HCT116 (cell line): ENCODE measurements at regions not wholly inside any gene's neighbourhood (a gene's known extent, or its start where the extent isn't known, plus 50 kb on each side); places are given as distances from the start of the nearest gene placed in this dataset.

Experiments used
- ATAC-seq: fragments of 200-7000 bp; cut with Tn5 transposase; 2 replicates; pipeline ENCODE4 v1.9.1; 2020; ENCODE audit warnings: mild to moderate bottlenecking, moderate library complexity
- BruUV-seq: library from RNA; stranded (reverse); fragments of 400-500 nt; replicated peaks from 2 replicates; lab custom pipeline; 2021; lab: Mats Ljungman, UMichigan
- CTCF ChIA-PET: fragments of 300-600 bp; sonication (Branson Sonifier 250); formaldehyde crosslinking; loops from one replicate; lab custom pipeline; 2021; ENCODE audit warnings: antibody characterized with exemption; lab: Charles Lee
- POLR2A ChIA-PET: fragments of 300-600, 350-600 bp; sonication (Branson Sonifier 250); formaldehyde crosslinking; loops from one replicate; lab custom pipeline; 2021; ENCODE audit warnings: antibody characterized with exemption; lab: Charles Lee
- RAD21 ChIA-PET, 2 experiments: fragments of 300-600 bp; sonication (Branson Sonifier 250); formaldehyde crosslinking; loops; one replicate each; lab custom pipeline; 2023; ENCODE audit warnings: low total read pairs in 2 of 2; ENCODE audit not compliant: uncharacterized antibody in 2 of 2, unreplicated experiment in 2 of 2, low non-redundant PET in 1 of 2; lab: Charles Lee
- DNase-seq: peaks from one replicate; pipeline ENCODE4 v3.0.0-alpha.2; 2010; ENCODE audit warnings: low read depth, low spot score
- H2AFZ ChIP-seq: fragments of 200-600 bp; shearing (Covaris generic), sonication (generic); 2 replicates; pipeline ENCODE4 v1.6.1; 2017; ENCODE audit warnings: low read depth, mixed run types, mixed read lengths, antibody characterized with exemption, low read length; ENCODE audit not compliant: poor library complexity, severe bottlenecking
- H3K27ac ChIP-seq: 2 replicates; pipeline ENCODE4 v1.5.1; 2012; ENCODE audit warnings: low read depth, low read length
- H3K27me3 ChIP-seq: fragments of 200-600 bp; sonication (generic); 2 replicates; pipeline ENCODE4 v1.6.1; 2016; ENCODE audit warnings: mixed run types, low read length, mixed read lengths; ENCODE audit not compliant: insufficient read depth
- H3K36me3 ChIP-seq, 2 experiments: fragments of 200-500 bp in 1 of 2; fragments of 200-600 bp in 1 of 2; sonication (Bioruptor generic) in 1 of 2; sonication (generic) in 1 of 2; 2 replicates each; pipeline versions ENCODE4 v1.5.1 to v1.6.1; 2014 to 2016; ENCODE audit warnings: low read length in 2 of 2, inconsistent platforms in 1 of 2, mixed read lengths in 1 of 2, mixed run types in 1 of 2; ENCODE audit not compliant: insufficient read depth in 2 of 2, control insufficient read depth in 1 of 2
- H3K4me1 ChIP-seq, 2 experiments: fragments of 200-600 bp in 1 of 2; sonication (generic) in 1 of 2; 2 replicates each; pipeline versions ENCODE4 v1.5.1 to v1.6.1; 2012 to 2017; ENCODE audit warnings: low read length in 2 of 2, inconsistent platforms in 1 of 2, mild to moderate bottlenecking in 1 of 2, mixed read lengths in 1 of 2, mixed run types in 1 of 2, moderate library complexity in 1 of 2; ENCODE audit not compliant: insufficient read depth in 2 of 2, control insufficient read depth in 1 of 2
- H3K4me2 ChIP-seq: fragments of 200-600 bp; sonication (generic); 2 replicates; pipeline ENCODE4 v1.6.1; 2017; ENCODE audit warnings: mixed run types, low read length, mixed read lengths
- H3K4me3 ChIP-seq, 2 experiments: fragments of 200-600 bp in 1 of 2; sonication (generic) in 1 of 2; replicated peaks in 1 of 2; 2 replicates each; pipeline ENCODE4 v1.5.1; 2011 to 2016; ENCODE audit warnings: low read length in 2 of 2, control low read depth in 1 of 2, low read depth in 1 of 2, mild to moderate bottlenecking in 1 of 2, mixed read lengths in 1 of 2, mixed run types in 1 of 2
- H3K79me2 ChIP-seq: fragments of 200-600 bp; sonication (generic); 2 replicates; pipeline ENCODE4 v1.6.1; 2017; ENCODE audit warnings: mild to moderate bottlenecking, mixed run types, low read length, moderate library complexity, mixed read lengths; ENCODE audit not compliant: insufficient read depth
- H3K9ac ChIP-seq: fragments of 200-600 bp; sonication (generic); 2 replicates; pipeline ENCODE4 v1.6.1; 2016; ENCODE audit warnings: low read length, mixed read lengths
- H3K9me2 ChIP-seq: fragments of 200-600 bp; sonication (generic), shearing (Covaris generic); 2 replicates; pipeline ENCODE4 v1.6.1; 2017; ENCODE audit warnings: mixed run types, mild to moderate bottlenecking, moderate library complexity; ENCODE audit not compliant: insufficient read depth
- H3K9me3 ChIP-seq, 2 experiments: fragments of 200-500 bp in 1 of 2; fragments of 200-600 bp in 1 of 2; sonication (Bioruptor generic) in 1 of 2; sonication (generic) in 1 of 2; 2 replicates each; pipeline ENCODE4 v1.6.1; 2014 to 2017; ENCODE audit warnings: low read length in 2 of 2, mixed read lengths in 2 of 2, inconsistent platforms in 1 of 2, low read depth in 1 of 2, mild to moderate bottlenecking in 1 of 2, mixed run types in 1 of 2, moderate library complexity in 1 of 2; ENCODE audit not compliant: control insufficient read depth in 1 of 2, insufficient read depth in 1 of 2
- H4K20me1 ChIP-seq: fragments of 200-600 bp; sonication (generic), shearing (Covaris generic); 2 replicates; pipeline ENCODE4 v1.6.1; 2017; ENCODE audit warnings: mixed run types, mild to moderate bottlenecking, moderate library complexity; ENCODE audit not compliant: insufficient read depth
- ATF3 ChIP-seq: IDR thresholded peaks from 2 replicates; pipeline ENCODE4 v1.6.1; 2012
- EGR1 ChIP-seq: IDR thresholded peaks from 2 replicates; pipeline ENCODE4 v1.6.1; 2012; ENCODE audit warnings: low read depth
- EZH2phosphoT487 ChIP-seq: fragments of 200-600 bp; IDR thresholded peaks from 2 replicates; pipeline ENCODE4 v1.6.1; 2018; ENCODE audit warnings: antibody characterized with exemption, borderline replicate concordance
- FOSL1 ChIP-seq: IDR thresholded peaks from 2 replicates; pipeline ENCODE4 v1.6.1; 2012; ENCODE audit warnings: low read depth
- POLR2AphosphoS5 ChIP-seq: IDR thresholded peaks from 2 replicates; pipeline ENCODE4 v1.6.1; 2011; ENCODE audit warnings: mild to moderate bottlenecking, low read depth, low read length, moderate library complexity
- RAD21 ChIP-seq: IDR thresholded peaks from 2 replicates; pipeline ENCODE4 v1.6.1; 2012; ENCODE audit warnings: low read depth, mild to moderate bottlenecking
- SIN3A ChIP-seq: IDR thresholded peaks from 2 replicates; pipeline ENCODE4 v1.6.1; 2012; ENCODE audit warnings: low read depth
- SP1 ChIP-seq: IDR thresholded peaks from 2 replicates; pipeline ENCODE4 v1.6.1; 2012; ENCODE audit warnings: low read depth
- SRF ChIP-seq: IDR thresholded peaks from 2 replicates; pipeline ENCODE4 v1.6.1; 2012; ENCODE audit warnings: low read depth
- TCF7L2 ChIP-seq: IDR thresholded peaks from 2 replicates; pipeline ENCODE4 v1.7.0; 2011; ENCODE audit warnings: borderline replicate concordance, inconsistent platforms; ENCODE audit not compliant: insufficient read depth, insufficient read length; ENCODE audit errors: extremely low read depth
- YY1 ChIP-seq: IDR thresholded peaks from 2 replicates; pipeline ENCODE4 v1.6.1; 2011; ENCODE audit warnings: low read length, low read depth, moderate library complexity, mild to moderate bottlenecking; ENCODE audit not compliant: insufficient replicate concordance; ENCODE audit errors: extremely low read depth
- ZNF274 ChIP-seq: fragments of 200-500 bp; sonication (Bioruptor generic); IDR thresholded peaks from 2 replicates; pipeline ENCODE4 v1.6.1; 2014; ENCODE audit warnings: mild to moderate bottlenecking, low read depth, low read length, inconsistent platforms
- intact Hi-C: fragments of 100-400 bp; cut with micrococcal nuclease; formaldehyde crosslinking; loops from 2 replicates; pipeline ENCODE4 v1.10.0; 2022
- TF ChIP-seq, protein P1 (sequence below), 3 experiments: fragments of 200-600 bp in 1 of 3; sonication (generic) in 1 of 3; IDR thresholded peaks in 2 of 3; conservative IDR thresholded peaks in 1 of 3; 2 replicates each; pipeline ENCODE4 v1.5.1; 2012 to 2017; ENCODE audit warnings: low read depth in 2 of 3, low read length in 2 of 3, antibody characterized with exemption in 1 of 3, borderline replicate concordance in 1 of 3, control low read depth in 1 of 3, mild to moderate bottlenecking in 1 of 3, mixed read lengths in 1 of 3, mixed run types in 1 of 3, moderate library complexity in 1 of 3; ENCODE audit not compliant: insufficient read depth in 1 of 3

GRCh38 chr2:47660168-47660567 lies 89.4 kb upstream of the KCNK12 start:
- no peaks in the 10 kb centered on the region for H4K20me1 ChIP-seq
- intact Hi-C loops = loop anchor here (10.0 kb wide), 1 partner anchor 325 kb away; no protein-coding TSS in a partner anchor
- ChIA-PET CTCF (no interaction called here), RAD21 (no interaction called here), POLR2A (no interaction called here)
- H2AFZ ChIP-seq = no peak overlapping the region
- TF ChIP-seq EGR1 (no peak), SIN3A (no peak), SP1 (no peak), FOSL1 (no peak), EZH2phosphoT487 (no peak), SRF (no peak), RAD21 (no peak), ZNF274 (no peak), YY1 (no peak), ATF3 (no peak), POLR2AphosphoS5 (no peak)
- no TSS peak for BruUV-seq
- no peak overlapping the region for H3K9ac ChIP-seq
- DNase-seq (no peak), ATAC-seq (no peak)
- no peaks in the 10 kb centered on the region for H3K36me3 ChIP-seq
- no peaks in the 10 kb centered on the region for H3K9me2 ChIP-seq
- H3K4me1 ChIP-seq = no peaks in the 10 kb centered on the region
- H3K79me2 ChIP-seq = no peaks in the 10 kb centered on the region
- no peaks in the 10 kb centered on the region for H3K27me3 ChIP-seq
- H3K9me3 ChIP-seq = no peaks in the 10 kb centered on the region
- no peak overlapping the region for H3K4me2 ChIP-seq
- H3K27ac ChIP-seq = no peak overlapping the region
- no peak overlapping the region for H3K4me3 ChIP-seq

GRCh38 chr2:47658646-47659320 lies 88.0 kb upstream of the KCNK12 start:
- H3K4me3 ChIP-seq = no peak overlapping the region
- no TSS peak for BruUV-seq
- ChIA-PET POLR2A (no interaction called here), RAD21 (no interaction called here)
- no peak overlapping the region for H3K4me2 ChIP-seq
- H3K9ac ChIP-seq = no peak overlapping the region
- H3K9me3 ChIP-seq = no peaks in the 10 kb centered on the region
- H4K20me1 ChIP-seq = no peaks in the 10 kb centered on the region
- H3K27ac ChIP-seq = no peak overlapping the region
- H2AFZ ChIP-seq = no peak overlapping the region
- H3K79me2 ChIP-seq = no peaks in the 10 kb centered on the region
- no peak for ATAC-seq
- H3K4me1 ChIP-seq = peaks cover 0 to 10% of the 10 kb centered on the region in 2 experiments; a peak in 1 of 4 replicates
- no peaks in the 10 kb centered on the region for H3K27me3 ChIP-seq
- TF ChIP-seq, protein P1, sequence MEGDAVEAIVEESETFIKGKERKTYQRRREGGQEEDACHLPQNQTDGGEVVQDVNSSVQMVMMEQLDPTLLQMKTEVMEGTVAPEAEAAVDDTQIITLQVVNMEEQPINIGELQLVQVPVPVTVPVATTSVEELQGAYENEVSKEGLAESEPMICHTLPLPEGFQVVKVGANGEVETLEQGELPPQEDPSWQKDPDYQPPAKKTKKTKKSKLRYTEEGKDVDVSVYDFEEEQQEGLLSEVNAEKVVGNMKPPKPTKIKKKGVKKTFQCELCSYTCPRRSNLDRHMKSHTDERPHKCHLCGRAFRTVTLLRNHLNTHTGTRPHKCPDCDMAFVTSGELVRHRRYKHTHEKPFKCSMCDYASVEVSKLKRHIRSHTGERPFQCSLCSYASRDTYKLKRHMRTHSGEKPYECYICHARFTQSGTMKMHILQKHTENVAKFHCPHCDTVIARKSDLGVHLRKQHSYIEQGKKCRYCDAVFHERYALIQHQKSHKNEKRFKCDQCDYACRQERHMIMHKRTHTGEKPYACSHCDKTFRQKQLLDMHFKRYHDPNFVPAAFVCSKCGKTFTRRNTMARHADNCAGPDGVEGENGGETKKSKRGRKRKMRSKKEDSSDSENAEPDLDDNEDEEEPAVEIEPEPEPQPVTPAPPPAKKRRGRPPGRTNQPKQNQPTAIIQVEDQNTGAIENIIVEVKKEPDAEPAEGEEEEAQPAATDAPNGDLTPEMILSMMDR (IDR thresholded peaks at IDR 0.05 in 2 of 3, conservative IDR thresholded peaks at IDR 0.05 in 1 of 3; ENCODE audit: borderline replicate concordance in 1 of 3, insufficient read depth in 1 of 3, low read depth in 2 of 3, low read length in 2 of 3) = no peak
- TF ChIP-seq SRF = no peak
- TF ChIP-seq ATF3 = no peak
- TF ChIP-seq TCF7L2 = no peak
- no peak for TF ChIP-seq POLR2AphosphoS5
- TF ChIP-seq EGR1 = no peak
- TF ChIP-seq, all 23 proteins: peak for 0
- Histone ChIP-seq H3K36me3 (no peaks in the 10 kb centered on the region), H3K9me2 (no peaks in the 10 kb centered on the region)
- DNase-seq = no peak
- CTCF ChIA-PET = no interaction called here
- intact Hi-C loops = no loop called here
